T1000 (cell line): ENCODE measurements at regions not wholly inside any gene's neighbourhood (a gene's known extent, or its start where the extent isn't known, plus 50 kb on each side); places are given as distances from the start of the nearest gene placed in this dataset.
"Not testable (repeated sequence)": the region's sequence is repeated elsewhere in the genome, so short reads cannot be mapped to it uniquely, and the experiment has no call there.

ENCODE experiments used
- DNase-seq: peaks from one replicate; lab custom pipeline; 2025; ENCODE audit warnings: mixed read lengths; lab: John Stamatoyannopoulos, UW

DNA sequence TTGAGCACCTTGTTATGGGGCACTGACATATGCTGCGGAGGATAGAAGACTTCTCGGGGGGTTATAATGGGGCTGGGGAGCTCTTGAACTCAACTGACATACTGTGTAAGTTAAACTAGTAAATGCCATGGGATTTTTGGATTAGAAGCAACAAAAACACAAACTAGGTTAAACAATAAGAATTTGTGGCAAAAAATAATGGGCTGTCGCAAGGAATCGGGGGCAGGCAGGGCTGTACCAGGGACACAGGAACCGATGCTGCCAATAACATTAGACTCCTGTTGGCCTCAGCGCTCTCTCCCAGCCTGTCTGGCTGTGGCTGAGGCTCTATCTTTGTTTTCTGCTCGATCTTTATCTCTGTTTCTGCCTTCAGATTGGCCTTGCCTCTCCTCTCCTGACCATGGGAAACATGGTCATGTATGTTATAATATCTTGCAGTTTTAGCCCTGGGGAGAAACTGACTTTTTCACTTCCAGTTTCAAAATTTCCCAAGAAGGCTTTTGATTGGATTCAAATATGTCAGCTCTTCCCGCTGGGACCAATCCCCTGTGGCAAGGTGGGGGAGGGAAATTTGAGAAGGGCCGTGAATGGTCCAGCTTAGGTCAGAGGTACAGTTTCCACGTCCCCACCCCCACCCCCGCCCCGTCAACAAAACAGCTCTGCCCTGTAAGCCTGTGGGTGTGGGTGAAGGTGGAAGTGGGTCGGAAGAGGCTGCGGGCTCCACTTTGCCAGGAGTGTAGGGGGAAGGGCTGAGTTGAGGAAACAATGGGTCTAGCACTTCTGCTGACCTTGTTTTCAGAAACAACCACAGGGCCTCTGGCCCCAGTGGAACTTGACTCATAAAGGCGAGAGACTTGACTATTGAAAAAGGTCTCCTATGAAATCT is 161.1 kb upstream of the TBL1XR1 start:
- peak; percentile 69 for DNase-seq

DNA sequence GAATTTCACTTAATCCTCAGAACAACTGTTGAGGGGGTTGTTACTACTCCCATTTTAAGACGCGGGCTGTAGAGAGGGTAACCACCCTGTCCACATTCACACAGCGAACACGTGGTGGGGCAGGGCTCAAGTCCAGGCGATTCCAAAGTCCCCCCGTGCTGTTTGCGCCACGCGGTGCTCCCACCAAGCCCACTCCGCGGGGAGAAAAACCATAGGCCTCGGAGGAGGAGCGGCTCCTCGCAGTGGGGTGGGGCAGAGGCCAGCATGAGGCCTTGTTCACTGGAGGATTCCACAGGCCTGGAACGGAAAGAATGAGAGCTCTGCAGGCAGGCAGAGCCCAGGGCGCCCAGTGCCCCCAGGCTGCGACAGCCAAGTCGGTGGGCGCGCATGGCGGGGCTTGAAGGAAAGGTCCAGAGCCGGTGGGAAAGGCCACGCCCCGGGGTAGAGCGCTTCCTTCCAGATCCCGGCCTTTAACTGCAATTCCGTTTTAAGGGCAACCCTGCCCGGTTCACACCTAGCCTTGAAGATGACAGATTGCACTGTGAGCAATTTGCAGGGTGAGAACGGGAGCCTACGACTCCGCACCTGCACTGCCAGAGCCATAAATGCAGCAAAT is 161.8 kb upstream of the TBL1XR1 start:
- no peak for DNase-seq

DNA sequence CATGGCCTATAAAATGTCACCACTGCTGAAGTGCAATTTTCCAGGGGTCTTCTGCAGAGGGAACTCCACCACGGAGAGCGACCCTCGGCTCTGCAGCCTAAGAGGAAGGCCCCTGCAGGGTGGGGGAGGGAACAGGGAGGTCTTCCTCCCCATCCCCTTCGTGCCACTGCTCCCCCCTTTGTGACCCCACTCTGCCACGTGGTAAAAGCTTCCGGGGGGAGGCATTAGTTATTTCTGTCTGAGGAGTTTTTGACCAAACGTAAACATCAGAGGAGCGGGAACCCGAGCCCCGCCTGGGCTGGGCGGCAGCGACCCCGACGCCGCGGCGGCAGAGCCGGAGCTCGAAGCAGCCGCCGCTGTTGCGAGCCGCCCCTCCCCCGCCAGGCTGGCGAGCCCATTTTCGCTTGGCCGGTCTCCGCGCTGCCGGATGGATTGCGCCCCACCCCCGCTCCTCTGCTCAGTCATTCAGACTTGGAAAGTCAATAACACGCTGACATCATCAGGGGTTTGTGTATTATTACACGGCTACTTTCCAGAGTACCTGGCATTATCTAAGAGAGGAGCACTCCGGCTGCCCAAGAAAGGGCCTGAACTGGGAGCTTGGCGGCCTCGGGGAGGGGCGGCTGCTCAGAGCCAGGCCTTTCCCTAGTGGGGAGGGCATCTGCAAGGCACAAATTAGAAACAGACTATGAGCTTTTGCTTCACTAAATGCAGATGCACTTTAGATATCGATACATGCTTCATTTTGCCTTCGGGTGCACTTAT is 162.5 kb upstream of the TBL1XR1 start:
- DNase-seq: peak; percentile 90

DNA sequence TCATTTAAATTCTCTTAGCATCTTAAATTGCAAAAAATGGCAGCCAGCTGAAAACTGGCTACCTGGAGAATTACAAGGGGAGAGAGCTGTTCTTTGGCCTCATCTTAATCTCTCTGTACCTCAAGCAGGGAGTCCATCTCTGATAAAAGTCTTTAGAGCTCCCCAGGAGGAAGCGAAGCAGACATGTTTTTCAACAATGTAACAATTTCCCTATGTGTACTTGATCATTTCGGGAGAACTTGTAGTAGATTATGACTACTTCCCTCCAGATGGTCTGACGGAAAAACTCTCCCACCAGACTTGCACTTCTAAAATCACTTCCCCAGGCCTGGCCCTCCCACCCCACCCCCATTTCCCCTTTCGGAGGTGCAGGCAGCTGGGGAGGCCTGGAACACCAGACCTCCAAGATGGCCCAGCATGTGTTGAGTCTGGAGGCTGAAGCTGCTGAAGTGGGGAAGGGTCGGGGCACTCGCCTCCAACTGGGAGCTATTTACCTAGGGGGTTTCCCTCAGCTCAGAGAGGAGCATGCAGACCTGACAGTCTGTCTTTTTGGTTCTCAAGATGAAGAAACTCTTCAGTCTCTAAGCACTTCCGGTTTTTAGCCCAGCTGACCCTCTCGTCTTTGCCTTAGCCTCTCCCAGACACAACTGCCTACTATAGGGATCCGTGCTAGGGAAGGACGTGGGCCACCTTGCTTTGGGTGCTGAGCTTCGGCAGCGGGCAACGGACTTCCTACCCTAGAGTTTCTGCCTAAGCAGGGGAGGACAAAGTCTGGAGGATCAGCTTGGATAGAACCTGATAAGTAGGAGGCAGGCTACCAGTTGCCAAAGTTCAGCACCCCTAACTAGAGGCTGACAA is 164.0 kb upstream of the TBL1XR1 start:
- DNase-seq: no peak

DNA sequence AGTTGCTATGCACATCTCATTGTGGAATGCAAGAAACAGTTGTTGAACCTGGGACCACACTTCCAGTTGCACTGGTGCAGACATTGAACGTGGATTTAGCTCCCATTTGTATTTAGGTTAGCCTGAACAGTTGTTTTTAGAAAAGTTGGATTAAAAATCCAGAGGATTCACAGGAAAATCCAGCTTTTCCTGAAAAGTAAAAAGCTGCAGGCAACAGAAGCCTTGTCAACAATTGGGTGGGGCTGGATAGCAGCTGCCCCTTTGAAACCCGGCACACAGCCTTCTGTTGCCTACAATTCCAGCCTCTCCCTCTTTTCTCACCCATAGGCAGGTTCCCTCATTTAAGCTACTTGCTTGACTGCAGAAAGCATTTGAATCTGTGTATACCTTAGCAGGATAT is 165.3 kb upstream of the TBL1XR1 start:
- no peak for DNase-seq

DNA sequence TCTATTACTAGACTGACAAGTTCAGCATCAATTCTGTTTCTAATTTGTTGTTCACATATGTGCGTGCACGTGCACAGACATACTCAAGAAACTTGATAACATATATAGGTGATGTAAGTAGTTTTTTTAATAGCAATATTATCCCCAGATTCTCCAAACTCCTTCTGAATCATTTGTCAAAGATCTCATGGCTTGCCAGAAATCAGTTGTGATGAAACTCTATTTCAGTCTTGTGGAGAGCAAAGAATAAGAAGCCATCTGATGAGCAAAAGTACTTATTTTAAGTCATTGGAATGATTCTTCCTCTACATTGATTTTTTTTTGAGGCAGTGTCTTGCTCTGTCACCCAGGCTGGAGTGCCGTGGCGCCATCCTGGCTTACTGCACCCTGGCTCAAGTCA is 167.0 kb upstream of the TBL1XR1 start:
- no peak for DNase-seq

DNA sequence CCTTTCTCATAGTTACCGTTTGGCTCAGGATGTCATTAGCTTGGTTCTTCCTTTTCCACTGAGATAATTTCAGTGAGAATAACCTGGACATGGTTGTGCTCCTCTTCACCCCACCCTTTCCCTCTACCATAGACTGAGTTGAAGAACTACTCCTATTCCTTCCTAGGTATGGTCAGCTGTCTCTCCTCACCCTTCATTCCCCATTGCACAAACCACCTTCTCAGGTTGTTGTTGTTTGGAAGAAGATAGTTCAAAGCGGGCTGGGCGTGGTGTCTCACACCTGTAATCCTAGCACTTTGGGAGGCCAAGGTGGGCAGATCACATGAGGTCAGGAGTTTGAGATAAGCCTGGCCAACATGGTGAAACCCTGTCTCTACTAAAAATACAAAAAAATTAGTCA is 168.0 kb upstream of the TBL1XR1 start:
- DNase-seq: not testable (repeated sequence)

DNA sequence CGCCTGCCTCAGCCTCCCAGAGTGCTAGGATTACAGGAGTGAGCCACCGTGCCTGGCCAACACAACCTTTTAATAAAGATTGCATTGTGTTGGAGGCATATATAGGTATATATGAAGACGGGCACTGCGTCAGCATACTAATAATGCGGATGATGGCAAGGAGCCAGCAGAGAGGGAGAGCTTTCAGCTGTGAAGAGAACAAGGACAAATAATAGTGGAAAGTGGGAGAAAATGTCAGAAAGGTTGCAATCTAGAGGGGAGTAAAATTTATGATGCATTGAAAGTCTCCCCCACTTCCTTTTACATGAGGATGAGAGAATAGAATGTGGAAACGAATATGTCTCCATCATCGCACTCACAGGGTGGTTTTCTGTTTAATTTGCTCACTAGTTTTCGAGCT is 170.5 kb upstream of the TBL1XR1 start:
- no peak for DNase-seq

DNA sequence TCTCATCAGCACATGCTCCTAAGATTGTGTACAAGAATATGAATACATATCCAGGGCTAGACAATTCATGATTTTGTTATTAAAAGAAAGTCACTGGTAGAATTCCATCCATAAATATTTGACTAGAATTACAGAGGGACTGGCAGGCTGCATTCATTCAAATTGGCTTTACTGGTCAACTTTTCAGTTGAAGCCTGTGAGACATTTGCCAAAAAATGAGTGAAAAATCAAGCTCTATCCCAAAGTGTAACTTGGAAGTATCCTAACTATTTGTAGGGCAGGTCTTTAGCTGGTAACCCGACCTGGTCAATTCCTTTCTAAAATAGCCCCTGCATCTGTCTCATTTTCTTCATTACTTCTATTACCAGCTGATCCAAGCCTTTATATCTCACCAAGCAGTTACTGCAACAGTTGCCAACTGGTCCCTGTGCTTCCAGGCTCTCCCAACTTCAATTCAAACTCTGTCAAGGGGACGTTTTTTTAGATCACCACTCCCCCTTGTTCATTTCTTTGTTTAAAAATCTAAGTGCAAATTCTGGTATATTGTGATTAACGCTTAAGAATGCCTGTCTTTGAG is 173.1 kb upstream of the TBL1XR1 start:
- DNase-seq: no peak

DNA sequence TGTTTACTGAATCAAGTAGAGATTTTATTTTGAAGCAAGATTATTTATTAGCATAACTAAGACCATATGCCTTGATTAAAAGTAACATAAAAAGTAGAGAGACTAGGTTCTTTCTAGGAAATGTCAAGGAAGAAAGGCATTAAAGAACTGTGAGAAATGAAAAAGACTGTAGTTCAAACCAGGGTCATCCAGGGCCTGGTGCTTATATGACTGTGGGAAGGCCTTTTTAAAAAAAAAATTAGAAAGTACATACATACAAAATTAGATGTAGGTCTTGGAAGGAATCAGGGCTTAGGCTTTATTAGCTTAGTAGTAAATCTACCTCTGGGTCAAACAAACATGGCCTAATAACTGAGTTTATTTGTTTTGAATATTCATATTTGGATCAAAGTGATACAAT is 173.9 kb upstream of the TBL1XR1 start:
- no peak for DNase-seq

DNA sequence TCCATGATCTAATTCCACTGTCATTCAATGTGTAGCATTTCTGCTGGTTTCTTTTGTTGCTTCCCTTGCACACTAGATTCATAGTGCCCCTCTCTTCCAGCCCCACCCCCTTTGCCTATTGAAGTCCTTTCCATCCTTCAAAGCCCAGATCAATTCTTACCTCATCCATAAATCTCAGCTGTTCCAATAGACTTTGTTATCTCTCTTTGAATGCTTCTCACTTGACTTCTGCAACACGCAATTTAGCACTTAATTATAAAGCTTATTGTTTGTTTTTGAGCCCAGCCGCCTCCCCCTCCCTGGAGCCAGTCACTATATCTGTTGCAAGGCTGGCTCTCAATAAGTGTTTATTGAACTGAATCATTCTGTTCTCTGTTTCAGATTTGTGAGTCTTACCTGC is 174.6 kb upstream of the TBL1XR1 start:
- DNase-seq: no peak

DNA sequence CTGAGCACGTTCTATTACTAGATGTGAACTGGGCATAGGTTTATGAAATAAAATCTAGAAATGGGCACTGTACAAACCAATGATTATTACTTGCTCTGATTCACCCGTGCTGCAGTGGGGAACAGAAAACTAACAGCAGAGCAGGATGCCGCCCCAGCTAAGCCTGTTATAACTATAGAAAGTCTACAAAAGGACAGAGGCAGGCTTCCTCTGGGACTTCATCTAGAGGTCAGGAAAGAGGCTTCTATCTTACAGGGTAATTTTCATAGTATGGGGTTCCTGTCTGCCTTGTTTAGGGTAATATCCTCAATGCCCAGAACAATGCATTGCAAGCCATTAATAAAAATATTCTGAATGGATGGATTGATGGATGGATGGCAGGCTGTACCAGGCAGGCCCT is 177.0 kb upstream of the TBL1XR1 start:
- DNase-seq: no peak

DNA sequence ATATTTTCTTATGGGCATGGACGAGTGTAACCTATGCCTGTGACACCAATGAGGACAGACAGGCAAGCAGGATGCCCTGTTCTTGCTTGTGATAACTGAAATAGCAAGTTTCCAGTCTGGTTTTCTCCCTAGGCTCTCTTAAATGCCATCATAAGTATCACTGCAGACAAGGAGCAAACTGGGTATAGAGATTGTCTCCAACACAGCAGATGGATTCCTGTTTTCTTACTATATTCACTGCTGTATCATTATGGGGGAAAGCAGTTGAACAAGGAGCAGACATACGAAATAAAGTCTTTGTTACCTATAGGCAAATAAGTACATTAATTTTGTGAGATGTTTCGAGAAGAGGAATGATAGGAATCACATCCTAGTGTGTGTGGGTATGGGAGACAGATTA is 178.0 kb upstream of the TBL1XR1 start:
- no peak for DNase-seq

DNA sequence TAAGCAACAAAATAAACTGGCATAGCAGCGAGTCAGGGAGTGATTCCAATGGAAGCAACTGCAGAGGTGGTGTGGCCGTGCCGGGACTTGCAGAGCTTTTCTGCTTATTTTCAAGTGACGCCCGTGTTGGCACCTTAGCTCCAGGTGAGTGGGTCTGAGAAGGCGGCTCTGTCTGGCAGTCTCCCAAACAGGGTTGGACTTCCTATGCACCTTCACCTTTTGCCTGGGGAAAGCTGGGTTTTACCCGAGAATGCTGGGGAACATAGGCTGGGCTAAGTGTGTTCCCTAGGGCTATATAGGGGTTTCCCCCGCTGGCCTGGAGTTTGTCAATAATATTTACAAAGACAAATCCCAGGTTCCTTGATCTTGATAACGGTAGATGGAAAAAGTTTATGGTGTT is 179.9 kb upstream of the TBL1XR1 start:
- DNase-seq: no peak

DNA sequence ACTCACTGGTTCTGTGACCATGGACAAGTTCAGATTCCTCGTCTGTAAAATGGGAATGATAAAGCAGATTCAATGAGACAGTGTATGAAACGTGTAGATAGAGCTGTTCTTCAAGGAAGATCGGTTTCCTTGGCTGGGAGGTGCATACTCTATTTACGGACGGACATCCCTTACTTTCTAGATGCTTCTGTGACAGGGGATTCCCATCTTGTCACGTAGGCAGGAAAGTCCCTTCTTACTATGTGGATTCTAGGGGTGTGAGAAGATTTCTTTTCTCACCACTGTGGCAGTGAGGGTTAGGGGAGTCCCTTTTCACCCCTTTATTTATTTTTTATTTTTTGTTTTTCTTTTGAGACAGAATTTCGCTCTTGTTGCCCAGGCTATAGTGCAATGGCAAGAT is 180.9 kb upstream of the TBL1XR1 start:
- no peak for DNase-seq

DNA sequence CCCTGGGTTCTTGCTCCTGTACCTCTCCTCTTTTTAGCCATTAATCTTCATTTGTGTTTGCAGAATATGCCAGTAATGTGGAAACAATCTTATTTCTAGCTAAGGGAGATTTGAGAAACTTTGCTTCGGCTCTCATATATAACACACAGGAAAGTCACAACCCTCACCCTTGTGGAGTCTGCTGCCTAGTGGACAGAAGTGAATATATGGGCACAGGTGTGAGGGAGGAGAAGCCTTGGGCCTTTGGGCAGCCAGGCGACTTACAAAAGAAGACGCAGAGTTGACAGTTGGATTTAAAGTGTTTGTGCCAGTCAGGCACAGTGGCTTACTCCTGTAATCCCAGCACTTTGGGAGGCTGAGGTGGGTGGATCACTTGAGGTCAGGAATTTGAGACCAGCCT is 181.8 kb upstream of the TBL1XR1 start:
- DNase-seq: no peak

DNA sequence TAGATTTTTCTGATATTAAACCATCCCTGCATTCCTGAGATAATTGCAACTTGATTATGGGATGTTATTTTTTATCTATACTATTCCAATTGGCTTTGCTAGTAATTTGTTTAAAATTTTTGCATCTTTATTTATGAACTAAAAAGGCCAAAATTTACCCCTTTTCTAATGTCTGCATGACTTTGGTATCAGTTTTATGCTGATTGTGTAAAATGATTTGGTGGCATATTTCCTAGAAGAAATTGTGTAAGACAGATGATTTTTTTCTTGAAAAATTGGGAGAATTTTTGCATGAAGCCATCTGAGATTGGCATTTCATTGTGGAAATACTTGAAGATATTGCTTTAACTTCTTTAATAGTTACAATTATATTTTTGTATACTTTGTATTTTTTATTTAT is 183.8 kb upstream of the TBL1XR1 start:
- no peak for DNase-seq

DNA sequence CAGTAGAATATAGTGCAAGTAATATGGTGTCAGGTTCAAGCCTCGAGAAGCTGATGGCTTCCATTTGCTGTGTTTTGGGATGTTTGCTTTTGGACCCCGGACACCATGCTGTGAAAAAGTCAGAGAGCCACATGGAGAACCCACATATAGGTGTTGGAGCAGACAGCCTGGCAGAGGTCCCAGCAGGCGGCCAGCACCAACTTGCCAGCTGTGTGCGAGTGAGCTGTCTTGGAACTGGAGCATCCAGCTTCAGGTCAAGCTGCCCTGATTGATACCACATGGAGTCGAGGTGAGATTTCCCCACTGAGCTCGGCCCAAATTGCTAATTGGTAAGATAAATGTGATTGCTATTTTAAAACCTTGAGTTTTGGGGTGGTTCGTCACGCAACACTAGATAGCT is 185.7 kb upstream of the TBL1XR1 start:
- DNase-seq: no peak

DNA sequence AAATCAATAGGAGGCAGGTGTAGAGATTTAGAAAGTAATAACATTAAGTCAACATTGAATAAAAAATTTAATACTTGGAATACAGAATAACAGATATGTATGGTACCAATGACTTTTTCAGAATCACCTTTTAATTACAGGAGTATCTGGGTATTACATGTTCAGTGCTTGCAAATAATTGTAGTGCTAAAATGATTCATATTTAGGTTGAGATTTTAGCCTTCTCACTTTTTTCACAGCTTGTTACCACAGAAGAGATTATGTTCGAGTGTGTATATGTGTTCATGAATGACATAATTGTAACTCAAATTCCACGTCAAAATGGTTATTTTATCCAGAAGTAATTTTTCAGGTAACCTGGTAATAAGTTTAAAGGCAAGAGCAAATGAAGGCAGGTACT is 187.9 kb upstream of the TBL1XR1 start:
- DNase-seq: no peak

DNA sequence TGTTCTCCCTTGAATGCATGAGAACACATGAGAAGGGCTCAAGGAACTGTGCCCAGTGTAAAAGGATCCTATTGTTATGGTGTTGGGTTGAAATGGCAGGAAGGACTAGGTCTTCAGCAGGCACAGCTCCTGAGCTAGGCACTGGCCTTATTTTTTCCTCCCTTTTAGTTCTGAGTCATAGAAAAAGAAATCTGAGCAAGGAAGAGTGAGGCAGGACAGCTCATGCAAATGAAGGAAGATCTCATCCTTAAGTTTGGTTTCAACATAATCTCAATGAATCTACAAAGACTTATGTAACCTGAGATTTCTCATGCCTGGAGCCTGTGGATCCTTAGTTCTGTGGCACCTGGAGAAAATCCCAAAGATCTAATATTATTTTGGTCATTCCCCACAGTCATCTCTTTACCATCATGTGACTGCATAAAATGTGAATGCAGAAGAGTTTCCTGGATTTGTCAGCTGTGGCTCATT is 188.6 kb upstream of the TBL1XR1 start:
- no peak for DNase-seq

DNA sequence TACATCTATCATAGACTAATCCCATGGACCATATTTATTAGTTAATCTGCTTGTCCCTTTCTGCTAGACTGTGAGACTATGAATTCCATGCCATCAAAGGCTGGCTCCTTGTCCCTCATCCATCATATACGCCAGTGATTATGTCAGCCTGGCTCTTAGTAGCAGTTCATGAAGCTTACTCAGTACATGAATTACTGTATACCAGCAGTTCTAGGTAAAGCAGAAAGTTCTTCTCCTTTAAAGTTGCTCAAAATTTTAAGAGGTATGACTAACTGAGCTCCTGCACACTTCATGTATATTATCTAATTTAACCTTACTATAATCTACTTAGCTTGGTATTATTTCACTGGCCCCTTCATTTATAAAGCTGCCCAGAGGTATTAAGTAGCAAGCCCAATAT is 190.9 kb upstream of the TBL1XR1 start:
- no peak for DNase-seq
